ENCODE measurements at regions not wholly inside any gene's neighbourhood (a gene's known extent, or its start where the extent isn't known, plus 50 kb on each side); places are given as distances from the start of the nearest gene placed in this dataset.
A peak's percentile ranks its signal among the peaks of the same experiment; 100 is the strongest.

DNA sequence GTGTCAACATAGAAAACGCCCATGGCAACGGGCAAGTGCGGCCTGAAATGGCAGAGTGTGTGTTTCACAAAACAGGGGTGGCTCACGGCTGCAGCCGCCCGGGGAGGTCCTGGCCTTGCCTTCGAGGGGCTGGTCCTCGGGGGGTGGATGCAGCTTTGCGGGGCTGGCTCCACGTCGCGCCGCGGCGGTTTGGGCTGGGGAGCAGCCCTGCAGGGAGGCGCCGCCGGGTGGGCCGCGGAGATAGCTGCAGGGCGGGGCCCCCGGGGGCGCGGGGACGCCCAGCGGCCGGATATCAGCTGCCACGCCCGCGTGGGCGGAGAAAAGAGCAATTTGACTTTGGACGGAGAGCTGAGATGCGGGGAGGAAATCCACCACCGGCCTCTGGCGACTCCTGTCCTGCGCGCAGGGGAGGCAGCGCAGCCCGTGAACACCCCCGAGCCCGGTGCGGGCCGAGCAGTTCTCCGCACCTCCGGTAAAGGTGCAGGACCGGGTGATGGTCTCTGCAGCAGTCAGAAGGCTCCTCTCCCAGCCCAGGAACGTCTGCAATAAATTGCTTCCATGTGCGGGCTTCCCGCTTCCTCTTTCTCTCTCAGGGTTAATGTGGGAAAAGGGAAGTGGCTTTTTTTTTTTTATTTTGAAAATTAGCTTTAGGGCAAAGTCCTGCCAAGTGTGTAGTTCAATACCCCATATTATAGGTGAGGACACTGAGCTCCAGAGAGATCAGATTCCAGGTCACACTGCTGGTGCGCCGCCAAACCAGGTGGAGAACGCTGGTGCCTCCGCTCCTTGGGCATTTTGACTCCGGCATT is 110.5 kb downstream of the ARF6 start:
- POLR2A ChIA-PET, result no interaction called here
- ATAC-seq, result peak; percentile 23

DNA sequence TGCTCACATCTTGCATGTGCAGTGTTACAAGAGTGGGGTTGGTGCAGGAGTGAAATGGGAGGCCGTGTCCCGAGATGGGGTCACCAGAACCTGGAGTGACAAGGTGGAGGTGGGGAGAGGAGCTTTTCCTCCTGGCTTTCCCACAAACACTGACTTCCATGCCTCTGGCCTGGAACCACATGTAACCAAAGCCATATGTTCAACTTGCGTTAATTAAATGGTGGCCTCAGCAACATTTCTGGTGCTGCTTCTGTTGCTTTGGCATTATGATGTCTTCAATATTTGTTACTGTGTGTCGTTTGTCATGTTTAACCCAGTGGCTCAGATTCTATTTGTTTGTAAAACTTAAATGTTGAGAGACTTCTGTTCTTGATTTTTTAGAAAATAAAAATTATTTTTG is 110.2 kb downstream of the VCPKMT start:
- POLR2A ChIA-PET, result no interaction called here
- TF ChIP-seq ZSCAN18 (CRISPR knock-in tag; IDR thresholded peaks at IDR 0.05), result no peak
- TF ChIP-seq ZNF263 (CRISPR knock-in tag; IDR thresholded peaks at IDR 0.05; ENCODE audit: low read depth), result no peak
- no peak for TF ChIP-seq FOXP4 (CRISPR knock-in tag; IDR thresholded peaks at IDR 0.05)
- no peak for TF ChIP-seq ZNF396 (CRISPR knock-in tag; IDR thresholded peaks at IDR 0.05; ENCODE audit: borderline replicate concordance)
- no peak for TF ChIP-seq SMAD4 (CRISPR knock-in tag; IDR thresholded peaks at IDR 0.05)
- no peak for TF ChIP-seq ZNF671 (CRISPR knock-in tag; IDR thresholded peaks at IDR 0.05)
- TF ChIP-seq EMX1 (CRISPR knock-in tag; IDR thresholded peaks at IDR 0.05), result no peak
- ATAC-seq (no peak), DNase-seq (ENCODE audit: low spot score) (no peak)
- Mint-ChIP-seq H3K27ac (no peak overlapping the region), H3K36me3 (no peaks in the 10 kb centered on the region), H3K4me3 (no peak overlapping the region), H3K4me1 (peaks cover 23% of the 10 kb centered on the region), H3K27me3 (ENCODE audit: low read depth) (peaks cover 34% of the 10 kb centered on the region), H3K9me3 (no peaks in the 10 kb centered on the region)
- CTCF ChIA-PET, result interaction anchor here (1.2 kb wide), 1 partner anchor 144 kb away, joined by 6 read pairs; no protein-coding TSS in a partner anchor

More for the DNA sequence above, 110.5 kb downstream of the ARF6 start:
- Mint-ChIP-seq H3K4me1 (peaks cover 46% of the 10 kb centered on the region), H3K9me3 (no peaks in the 10 kb centered on the region), H3K27ac (no peak overlapping the region), H3K36me3 (no peaks in the 10 kb centered on the region), H3K27me3 (ENCODE audit: low read depth) (peaks cover 34% of the 10 kb centered on the region), H3K4me3 (peak overlapping the region; percentile 73)
- CTCF ChIA-PET, result no interaction called here
- TF ChIP-seq, protein P1, sequence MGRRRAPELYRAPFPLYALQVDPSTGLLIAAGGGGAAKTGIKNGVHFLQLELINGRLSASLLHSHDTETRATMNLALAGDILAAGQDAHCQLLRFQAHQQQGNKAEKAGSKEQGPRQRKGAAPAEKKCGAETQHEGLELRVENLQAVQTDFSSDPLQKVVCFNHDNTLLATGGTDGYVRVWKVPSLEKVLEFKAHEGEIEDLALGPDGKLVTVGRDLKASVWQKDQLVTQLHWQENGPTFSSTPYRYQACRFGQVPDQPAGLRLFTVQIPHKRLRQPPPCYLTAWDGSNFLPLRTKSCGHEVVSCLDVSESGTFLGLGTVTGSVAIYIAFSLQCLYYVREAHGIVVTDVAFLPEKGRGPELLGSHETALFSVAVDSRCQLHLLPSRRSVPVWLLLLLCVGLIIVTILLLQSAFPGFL (CRISPR knock-in tag; IDR thresholded peaks at IDR 0.05; ENCODE audit: borderline replicate concordance), result 0 out of 2 replicates have a peak, but pooled peaks have one; percentile 31
- no peak for TF ChIP-seq FOXJ3 (CRISPR knock-in tag; IDR thresholded peaks at IDR 0.05; ENCODE audit: borderline replicate concordance)
- TF ChIP-seq, protein P2, sequence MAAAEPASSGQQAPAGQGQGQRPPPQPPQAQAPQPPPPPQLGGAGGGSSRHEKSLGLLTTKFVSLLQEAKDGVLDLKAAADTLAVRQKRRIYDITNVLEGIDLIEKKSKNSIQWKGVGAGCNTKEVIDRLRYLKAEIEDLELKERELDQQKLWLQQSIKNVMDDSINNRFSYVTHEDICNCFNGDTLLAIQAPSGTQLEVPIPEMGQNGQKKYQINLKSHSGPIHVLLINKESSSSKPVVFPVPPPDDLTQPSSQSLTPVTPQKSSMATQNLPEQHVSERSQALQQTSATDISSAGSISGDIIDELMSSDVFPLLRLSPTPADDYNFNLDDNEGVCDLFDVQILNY (CRISPR knock-in tag; IDR thresholded peaks at IDR 0.05), result no peak
- peak; percentile 42 for DNase-seq (ENCODE audit: low spot score)

GRCh38 chr14:50007123-50007903 is 109.1 kb downstream of the VCPKMT start:
- Mint-ChIP-seq H3K27me3 (ENCODE audit: low read depth) (peaks cover 25% of the 10 kb centered on the region), H3K4me3 (no peak overlapping the region), H3K4me1 (peaks cover 16% of the 10 kb centered on the region), H3K27ac (no peak overlapping the region), H3K9me3 (no peaks in the 10 kb centered on the region), H3K36me3 (no peaks in the 10 kb centered on the region)
- TF ChIP-seq ZNF263 (CRISPR knock-in tag; IDR thresholded peaks at IDR 0.05; ENCODE audit: low read depth) (no peak), RELA (CRISPR knock-in tag; IDR thresholded peaks at IDR 0.05; ENCODE audit: borderline replicate concordance) (no peak), GRHL2 (CRISPR knock-in tag; IDR thresholded peaks at IDR 0.05; ENCODE audit: insufficient replicate concordance, severe bottlenecking) (no peak), MXD4 (CRISPR knock-in tag; IDR thresholded peaks at IDR 0.05; ENCODE audit: borderline replicate concordance) (no peak), GTF2I (CRISPR knock-in tag; conservative IDR thresholded peaks at IDR 0.05) (no peak), ZNF396 (CRISPR knock-in tag; IDR thresholded peaks at IDR 0.05; ENCODE audit: borderline replicate concordance) (no peak), ZNF671 (CRISPR knock-in tag; IDR thresholded peaks at IDR 0.05) (no peak), ZNF512 (CRISPR knock-in tag; IDR thresholded peaks at IDR 0.05; ENCODE audit: borderline replicate concordance) (no peak)
- TF ChIP-seq, protein P3, sequence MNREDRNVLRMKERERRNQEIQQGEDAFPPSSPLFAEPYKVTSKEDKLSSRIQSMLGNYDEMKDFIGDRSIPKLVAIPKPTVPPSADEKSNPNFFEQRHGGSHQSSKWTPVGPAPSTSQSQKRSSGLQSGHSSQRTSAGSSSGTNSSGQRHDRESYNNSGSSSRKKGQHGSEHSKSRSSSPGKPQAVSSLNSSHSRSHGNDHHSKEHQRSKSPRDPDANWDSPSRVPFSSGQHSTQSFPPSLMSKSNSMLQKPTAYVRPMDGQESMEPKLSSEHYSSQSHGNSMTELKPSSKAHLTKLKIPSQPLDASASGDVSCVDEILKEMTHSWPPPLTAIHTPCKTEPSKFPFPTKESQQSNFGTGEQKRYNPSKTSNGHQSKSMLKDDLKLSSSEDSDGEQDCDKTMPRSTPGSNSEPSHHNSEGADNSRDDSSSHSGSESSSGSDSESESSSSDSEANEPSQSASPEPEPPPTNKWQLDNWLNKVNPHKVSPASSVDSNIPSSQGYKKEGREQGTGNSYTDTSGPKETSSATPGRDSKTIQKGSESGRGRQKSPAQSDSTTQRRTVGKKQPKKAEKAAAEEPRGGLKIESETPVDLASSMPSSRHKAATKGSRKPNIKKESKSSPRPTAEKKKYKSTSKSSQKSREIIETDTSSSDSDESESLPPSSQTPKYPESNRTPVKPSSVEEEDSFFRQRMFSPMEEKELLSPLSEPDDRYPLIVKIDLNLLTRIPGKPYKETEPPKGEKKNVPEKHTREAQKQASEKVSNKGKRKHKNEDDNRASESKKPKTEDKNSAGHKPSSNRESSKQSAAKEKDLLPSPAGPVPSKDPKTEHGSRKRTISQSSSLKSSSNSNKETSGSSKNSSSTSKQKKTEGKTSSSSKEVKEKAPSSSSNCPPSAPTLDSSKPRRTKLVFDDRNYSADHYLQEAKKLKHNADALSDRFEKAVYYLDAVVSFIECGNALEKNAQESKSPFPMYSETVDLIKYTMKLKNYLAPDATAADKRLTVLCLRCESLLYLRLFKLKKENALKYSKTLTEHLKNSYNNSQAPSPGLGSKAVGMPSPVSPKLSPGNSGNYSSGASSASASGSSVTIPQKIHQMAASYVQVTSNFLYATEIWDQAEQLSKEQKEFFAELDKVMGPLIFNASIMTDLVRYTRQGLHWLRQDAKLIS (CRISPR knock-in tag; IDR thresholded peaks at IDR 0.05; ENCODE audit: borderline replicate concordance), result no peak
- POLR2A ChIA-PET, result interaction anchor here (0.6 to 1.0 kb wide), 3 partner anchors 20 to 123 kb away, joined by 3 to 5 read pairs (median 5); no protein-coding TSS in a partner anchor
- ATAC-seq (peak; percentile 77), DNase-seq (ENCODE audit: low spot score) (no peak)
- CTCF ChIA-PET, result interaction anchor here (0.6 to 1.4 kb wide), 8 partner anchors 9 to 145 kb away, joined by 3 to 6 read pairs (median 3); no protein-coding TSS in a partner anchor
